ENCODE measurements at regions not wholly inside any gene's neighbourhood (a gene's known extent, or its start where the extent isn't known, plus 50 kb on each side); places are given as distances from the start of the nearest gene placed in this dataset.
"Not testable (repeated sequence)": the region's sequence is repeated elsewhere in the genome, so short reads cannot be mapped to it uniquely, and the experiment has no call there.

DNA sequence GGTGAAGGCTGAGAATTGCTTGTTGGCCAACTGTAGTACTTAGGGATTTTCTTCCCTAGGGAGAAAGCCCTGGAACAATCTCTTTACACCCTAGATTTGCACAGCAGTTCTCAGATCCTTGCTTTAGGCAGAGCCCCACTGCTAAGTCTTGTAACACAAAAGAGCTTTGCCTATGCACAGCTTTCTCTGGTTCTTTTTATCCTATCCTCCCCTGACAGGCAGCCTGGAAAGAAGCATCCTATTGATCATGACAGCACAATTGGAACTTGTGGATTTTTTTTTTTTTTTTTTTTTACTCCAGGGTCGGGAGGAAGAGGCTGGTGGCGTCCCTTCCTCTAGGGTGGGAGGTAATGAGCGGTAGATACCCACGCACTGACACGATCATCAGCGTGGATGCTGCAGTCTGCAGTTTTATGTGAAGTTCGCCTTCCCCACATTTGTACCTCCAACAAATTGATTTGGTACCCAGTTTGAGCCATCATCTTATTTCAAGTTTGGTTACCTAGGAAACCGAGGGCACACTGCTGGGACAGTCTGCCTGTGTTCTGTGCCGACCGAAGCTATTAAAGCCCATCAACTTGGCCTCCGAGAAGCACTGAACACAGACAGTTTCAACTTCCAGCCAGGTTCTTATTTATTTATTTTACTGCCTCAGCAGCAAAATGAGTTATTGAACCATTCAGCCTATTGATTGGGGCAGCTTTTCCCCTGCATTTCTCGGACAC lies 110.1 kb downstream of the NRN1 start:
- no peak for DNase-seq

DNA sequence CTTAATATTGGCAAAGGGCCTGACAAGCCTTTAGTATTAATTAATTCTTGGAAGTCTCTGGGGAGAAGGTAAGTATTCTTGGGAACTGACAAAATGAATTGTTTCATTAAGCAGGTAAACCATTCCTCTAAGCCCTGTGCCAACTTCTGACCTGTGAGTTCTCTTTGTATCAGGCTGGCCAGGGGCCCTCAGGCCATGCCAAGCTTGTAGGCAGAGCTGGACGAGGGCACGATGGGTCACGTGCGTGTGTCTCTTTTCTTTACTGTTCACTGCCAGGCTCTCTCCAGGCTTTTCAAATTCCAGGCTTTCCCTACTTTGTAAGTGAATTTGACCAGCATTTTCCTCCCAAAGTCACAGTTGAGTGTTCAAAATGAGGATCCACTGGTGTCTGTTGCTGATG lies 112.4 kb downstream of the NRN1 start:
- no peak for DNase-seq

DNA sequence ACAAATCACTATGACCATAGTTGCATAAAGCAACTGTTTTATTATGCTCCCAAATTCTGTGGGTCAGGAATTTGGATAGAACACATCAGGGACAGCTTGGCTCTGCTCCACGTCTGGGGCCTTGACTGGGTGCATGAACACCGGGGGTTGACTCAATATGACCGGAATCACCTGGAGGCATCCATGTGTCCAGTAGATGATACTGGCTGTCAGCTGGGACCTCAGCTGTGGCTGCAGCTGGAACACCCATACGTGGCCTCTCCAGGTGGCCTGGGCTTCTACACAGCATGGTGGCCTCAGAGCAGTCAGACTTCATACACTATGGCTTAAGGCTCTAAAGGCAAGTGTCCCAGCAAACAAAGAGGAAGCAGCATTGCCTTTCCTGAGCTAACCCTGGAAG lies 113.4 kb downstream of the NRN1 start:
- DNase-seq: no peak

DNA sequence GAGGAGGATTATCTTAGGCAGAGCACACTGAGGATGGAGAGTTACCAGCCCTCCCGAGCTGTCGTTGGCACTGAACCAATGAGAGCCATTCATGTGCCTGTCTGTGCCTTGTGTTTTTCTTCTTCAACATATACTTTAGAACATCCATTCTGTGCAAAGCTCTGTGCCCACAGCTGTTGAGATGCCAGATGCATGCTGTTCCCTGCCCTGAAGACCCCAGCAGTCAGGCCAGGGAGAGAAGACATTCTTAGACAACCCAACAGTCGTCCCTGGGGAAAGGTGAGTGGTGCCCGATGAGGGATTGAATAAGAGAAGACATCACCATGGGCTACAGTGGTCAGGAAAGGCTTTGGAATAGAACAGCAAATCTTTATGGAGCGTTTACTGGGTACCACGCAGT lies 114.1 kb downstream of the NRN1 start:
- no peak for DNase-seq

DNA sequence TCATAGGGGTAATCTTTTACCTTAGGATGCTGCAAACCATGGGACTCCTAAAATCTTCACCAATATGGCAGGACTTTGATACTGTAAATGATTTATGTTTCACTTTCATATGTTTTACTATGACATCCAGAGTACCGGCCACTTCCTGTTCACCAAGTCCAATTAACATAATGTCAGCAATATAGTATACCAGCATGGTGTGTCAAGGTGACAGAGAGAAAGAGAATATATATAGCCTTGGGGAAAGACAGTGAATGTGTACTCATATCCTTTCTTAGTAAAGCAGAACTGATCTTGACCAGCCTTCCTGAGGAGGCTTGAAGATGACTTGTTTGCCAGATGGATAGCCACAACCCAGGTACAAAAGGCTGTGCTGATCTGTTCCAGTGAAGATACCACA lies 127.9 kb downstream of the NRN1 start:
- DNase-seq: no peak

DNA sequence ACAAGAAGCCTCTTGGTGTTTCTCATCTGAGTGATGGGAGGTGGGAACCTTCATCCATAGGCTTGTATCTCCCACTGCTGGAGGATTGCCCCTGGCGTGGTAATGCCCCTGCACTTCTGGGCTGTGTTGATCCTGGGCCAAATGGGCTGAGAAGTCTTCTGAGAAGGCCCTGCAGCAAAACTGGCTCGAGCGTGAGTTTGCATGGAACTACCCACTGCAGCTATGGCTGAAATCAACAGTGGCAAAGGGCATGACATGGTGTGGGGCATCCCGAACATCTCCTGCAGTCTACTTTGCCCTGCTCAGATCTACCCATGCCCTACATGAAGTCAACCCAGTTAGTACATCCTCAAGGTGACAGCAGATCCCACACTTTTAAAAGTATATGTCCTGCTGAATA lies 130.6 kb downstream of the NRN1 start:
- DNase-seq: no peak

DNA sequence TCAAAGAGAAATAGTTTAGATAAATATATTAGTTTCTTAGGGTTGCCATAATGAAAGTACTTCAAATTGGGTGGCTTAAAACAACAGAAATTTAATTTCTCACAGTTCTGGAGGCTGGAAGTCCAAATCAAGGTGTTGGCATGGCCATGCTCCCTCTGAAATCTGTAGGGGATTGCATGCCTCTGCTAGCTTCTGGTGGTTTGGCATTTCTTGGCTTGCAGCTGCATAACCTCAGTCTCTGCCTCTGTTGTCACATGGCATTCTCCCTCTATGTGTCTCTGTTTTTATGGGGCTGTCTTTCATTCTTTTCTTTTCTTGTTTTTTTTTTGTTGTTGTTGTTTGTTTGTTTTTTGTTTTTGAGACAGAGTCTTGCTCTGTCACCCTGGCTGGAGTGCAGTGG lies 132.7 kb downstream of the NRN1 start:
- not testable (repeated sequence) for DNase-seq

DNA sequence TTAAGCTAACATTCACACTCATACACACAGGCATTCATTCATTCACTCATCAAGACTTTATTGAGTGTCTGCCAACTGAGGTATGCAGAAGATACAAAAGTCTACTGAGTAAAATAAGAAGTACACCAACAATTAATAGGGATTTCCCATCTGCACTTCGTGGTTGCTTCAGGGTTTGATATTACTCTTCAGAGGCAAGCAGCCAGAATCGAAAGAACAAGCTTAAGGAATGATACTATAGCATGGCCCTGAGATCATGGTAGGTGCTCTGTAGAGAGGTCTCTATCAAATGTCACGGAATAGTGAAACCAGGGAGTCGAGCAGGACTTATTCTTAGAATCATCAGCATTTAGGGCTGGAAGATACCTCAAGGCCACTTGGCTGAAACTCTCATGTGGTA lies 135.4 kb downstream of the NRN1 start:
- DNase-seq: no peak

DNA sequence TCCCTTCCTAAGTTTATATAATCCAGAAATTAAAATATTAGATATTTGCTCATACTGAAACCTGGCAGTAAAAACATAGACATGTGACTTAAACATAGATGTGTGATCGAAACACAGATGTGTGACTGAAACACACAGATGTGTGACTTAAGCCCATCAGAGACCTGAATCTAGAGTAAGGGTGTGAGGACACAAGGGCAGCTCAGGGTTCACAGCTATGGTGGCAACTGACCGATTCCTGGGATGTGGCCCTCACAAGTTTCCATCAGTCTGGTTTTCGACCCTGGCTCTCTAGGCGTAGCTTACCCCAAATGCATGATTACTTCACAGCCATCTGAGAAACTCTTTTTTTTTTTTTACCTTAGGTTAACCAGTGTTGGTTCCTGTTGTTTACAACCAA lies 137.0 kb downstream of the NRN1 start:
- DNase-seq: no peak

DNA sequence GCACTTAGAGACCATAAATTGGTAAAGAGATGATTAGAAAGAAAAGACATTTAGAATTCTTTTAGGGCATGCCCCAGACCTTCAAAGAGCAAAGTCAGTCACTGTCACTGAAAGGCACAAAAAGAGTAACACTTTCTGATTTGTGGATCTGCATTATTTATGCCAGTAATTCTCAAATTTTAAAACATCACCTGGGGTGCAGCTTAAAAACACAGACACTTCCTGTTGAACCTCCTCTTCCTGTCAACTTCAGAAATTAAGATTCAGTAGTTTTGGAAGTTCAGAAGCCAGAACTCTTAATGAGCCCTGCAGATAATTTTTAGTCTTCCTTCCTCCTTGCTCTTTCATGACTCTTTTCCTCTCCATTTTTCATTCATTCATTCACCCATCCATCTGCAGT lies 137.5 kb downstream of the NRN1 start:
- no peak for DNase-seq

DNA sequence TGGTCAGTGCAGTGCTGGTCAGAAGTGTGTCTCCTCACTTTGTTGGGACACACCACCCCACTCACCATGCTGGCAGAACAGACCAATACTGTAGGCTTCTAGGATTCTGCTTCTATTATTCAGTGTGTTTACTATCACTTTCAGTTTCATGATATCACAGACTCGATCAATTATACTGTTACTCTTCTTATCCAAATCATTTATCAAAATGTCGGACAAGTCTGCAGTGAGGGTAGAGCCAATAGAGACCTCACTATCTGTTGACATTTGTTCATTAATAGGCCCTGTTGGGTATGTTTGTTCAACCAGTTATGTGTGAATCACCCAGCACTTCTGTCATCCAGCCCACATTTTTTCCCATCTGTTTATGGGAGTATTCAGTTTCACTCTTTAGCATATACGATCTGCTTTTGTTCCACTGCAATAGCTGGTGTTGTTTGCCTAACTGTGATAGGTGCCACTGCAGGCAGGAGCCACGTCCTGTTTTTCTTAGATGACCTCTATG lies 140.1 kb downstream of the NRN1 start:
- DNase-seq: no peak

DNA sequence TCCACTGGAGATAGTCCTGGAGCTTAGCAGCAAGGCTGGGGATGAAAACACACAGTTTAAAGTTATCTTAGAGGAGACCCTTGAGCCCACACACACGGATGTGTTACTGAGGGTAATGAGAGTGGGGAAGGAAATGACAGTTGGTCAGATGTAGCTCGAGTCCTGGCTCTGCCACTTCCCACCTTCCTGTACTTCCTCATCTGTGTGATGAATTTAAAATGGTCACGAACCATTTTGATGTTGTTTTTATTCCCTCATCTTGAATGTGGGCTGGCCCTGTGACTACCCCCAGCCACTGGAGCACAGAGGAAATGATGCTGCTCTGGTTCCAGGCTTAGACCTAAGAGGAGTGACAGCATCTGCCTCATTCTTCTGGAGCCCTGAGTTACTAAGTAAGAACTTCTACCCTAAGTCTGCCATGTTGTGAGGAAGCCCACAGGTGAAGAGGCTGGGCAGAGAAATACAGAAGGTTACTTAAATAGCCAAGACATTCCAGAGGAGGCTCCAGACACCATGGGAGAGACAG lies 141.2 kb downstream of the NRN1 start:
- DNase-seq: no peak

DNA sequence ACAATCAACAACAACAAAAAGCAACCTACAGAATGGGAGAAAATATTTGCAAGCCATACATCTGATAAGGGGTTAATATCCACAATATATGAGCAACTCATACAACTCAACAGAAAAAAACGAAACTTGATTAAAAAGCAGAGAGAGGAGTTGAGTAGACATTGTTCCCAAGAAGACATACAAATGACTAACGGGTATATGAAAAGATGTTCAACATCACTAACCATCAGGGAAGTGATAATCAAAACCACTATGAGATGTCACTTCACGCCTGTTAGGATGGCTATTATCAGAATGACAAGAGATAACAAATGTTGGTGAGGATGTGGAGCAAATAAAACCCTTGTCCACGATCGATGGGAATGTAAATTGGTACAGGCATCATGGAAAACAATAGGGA lies 145.9 kb downstream of the NRN1 start:
- no peak for DNase-seq

DNA sequence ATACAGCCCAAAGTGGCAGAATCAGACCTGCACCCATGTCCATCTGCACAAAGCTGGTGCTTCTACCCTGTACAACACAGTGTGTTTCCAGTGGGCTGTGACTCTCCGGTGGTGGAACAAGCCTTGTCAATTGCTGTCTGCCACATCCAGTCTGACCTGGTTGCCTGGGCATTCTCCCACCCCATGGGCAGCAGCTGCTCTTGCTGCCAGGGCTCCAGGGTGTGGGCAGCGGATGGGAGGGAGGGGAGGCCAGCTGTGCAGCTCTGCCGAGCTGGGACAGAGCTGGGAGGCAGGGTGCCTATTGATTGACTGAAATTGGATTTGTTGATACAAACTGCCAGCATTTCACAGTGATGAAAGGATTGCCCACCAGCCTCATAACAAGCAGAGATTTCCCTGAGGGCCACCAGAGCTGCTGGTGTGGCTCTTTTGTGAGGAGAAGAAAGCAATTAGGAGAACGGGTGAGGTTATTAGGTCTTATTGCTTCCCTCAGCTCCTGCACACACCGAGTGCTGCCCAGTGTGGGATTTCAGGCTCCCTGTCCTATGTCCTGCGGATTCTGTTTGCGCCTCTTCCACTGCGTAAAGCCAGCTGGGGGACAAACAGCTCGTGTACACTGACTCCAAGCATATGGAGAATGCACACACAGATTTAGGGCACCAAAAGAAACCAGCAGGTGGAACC lies 150.8 kb downstream of the NRN1 start:
- no peak for DNase-seq

DNA sequence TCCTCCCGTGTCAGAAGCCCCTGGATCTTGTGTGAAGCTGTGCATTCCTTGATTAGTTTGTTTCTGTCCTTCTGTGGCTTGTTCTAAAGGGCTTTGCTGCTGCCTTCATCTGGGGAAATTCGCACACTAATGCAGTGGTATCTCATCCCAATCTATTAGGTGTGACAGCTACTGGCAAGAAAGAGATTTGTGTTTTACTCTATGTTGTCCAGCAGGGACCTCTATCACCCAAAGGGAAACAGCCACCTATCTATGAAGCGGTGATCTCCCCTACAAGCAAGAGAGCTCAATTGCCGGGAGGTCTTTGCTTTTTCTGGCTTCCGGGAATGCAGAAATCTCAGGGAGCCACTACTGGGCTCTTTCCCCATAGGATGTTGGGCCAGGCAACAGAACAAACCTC lies 151.8 kb downstream of the NRN1 start:
- no peak for DNase-seq

DNA sequence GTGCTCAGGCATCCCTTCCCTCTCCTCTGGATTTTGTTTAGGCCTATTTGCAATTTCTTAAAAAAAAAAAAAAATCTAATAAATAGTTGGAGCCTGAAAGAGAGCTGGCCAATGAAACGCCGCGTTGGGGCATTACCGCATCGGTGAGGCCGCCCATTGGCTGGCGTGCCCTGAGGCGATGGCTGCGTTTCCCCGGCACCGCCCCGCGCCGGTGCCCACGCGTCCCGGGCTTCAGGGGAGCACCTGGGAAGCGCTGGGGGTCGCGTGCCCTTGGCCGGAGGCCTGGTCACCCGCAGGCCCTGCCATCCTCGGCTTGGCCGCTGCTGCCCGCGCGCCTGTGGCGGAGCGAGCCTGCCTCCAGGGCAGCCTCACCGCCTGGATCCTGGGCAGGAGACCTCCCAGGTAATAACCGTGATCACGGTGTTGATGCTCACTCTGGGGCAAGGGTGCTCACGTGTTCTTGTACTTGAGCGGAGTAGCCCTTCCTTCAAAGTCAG lies 155.4 kb downstream of the NRN1 start:
- DNase-seq: peak in 3 of 4 experiments; percentile 42 to 63 (median 42)

DNA sequence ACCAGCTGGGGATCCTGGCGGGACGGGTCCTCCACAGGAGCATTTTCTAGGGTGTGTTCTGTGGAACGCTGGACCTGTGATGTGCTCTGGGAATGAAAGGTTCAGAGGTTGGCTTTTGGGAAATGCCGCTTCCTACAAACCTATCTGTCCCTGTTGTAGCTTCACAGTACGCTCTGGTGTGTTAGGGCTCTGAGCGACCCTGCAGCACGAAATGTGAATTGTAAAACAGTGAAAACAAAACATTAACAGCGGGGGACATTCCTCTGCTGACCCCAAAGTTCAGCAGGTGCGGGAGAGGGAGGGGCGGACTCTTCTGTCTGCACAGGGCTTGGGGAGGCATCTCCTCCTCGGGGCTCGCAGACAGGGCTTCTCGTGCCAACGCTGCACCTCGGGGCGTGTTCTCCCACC lies 155.9 kb downstream of the NRN1 start:
- DNase-seq: no peak

DNA sequence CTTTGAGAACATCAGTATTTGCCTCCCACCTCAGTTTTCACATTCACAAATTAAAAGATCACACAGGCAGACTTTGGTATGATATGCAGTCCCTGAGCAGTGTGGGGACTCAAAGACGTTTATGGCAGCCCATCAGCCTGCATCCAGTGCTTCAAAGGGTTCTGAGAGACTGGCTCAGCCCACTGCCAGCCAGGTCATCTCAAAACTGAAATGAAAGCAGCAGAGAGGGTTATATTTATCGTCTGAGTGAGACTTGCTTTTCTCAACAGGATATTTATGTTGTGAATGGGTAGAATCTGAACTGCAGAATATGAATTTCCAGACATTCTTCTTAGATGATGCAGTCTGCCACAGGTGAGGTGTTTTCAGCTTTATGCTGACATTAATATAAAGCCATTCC lies 159.8 kb downstream of the NRN1 start:
- DNase-seq: no peak

DNA sequence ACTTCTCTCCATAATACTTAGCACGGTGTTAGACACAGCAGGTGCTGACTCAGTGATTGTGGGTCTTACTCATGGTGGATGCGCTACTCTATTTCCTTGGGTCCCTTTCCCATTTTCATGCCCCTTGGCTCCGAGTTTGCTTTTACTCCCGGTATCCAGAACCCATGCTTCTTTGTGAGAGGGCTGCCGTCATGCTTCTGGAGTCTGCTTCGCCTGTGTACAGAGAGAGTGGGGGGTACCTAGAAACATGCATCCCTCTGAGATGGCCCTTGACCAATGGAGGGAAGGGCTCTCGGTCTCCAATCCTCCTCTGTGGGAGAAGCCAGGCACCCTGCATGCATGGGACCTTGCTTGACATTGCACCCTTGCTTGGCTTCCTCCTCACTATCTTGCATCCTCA lies 160.4 kb downstream of the NRN1 start:
- no peak for DNase-seq

DNA sequence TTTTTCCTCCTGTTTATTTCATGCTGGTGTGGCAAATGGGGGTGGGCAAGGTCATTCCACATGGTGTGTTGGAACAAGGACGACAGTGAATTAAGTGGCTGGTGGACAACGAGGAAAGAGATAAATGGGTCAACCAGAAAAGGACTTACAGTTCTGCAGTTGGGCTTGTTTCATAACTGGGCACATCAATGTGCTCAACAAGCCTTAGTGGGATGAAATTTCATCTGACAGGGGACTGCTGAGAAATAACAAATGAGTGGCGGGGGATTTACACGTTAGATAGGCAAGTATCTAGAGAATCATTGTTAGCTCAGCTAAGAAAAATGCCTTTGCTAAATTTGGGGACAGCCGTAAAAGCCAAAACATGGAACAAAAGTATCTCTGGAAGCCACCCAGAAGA lies 163.6 kb downstream of the NRN1 start:
- DNase-seq: no peak

DNA sequence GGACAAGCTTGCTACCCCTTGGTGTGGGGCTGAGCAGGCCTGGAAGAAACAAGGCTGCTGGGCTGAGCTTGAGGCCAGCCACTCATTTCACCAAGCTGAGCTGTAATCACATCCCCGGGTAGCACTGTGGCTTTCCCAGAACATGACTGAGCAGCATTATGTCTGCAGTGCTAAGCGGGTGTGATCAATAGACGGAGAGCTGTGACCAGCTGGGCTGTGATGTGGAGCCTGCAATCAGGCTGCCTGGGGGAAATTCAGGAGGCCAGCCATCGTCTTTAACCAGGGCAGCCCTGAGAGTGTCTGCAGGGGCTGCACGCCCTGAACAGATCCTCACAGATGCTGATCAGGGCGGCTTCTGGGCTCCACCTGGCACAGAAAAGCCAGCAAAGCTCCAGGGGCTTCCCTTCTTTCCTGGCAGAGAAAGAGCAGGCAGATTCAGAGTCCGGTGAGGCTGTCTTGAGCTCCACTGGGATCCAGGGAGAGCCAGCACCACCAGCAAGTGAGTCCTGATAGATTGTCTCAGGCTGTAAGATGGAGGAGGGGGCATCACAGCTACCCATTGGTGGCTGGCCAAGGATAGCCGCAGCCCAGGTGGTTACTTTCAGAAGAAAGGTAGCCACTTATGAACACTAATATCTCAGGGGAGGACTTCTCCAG lies 165.9 kb downstream of the NRN1 start:
- no peak for DNase-seq

DNA sequence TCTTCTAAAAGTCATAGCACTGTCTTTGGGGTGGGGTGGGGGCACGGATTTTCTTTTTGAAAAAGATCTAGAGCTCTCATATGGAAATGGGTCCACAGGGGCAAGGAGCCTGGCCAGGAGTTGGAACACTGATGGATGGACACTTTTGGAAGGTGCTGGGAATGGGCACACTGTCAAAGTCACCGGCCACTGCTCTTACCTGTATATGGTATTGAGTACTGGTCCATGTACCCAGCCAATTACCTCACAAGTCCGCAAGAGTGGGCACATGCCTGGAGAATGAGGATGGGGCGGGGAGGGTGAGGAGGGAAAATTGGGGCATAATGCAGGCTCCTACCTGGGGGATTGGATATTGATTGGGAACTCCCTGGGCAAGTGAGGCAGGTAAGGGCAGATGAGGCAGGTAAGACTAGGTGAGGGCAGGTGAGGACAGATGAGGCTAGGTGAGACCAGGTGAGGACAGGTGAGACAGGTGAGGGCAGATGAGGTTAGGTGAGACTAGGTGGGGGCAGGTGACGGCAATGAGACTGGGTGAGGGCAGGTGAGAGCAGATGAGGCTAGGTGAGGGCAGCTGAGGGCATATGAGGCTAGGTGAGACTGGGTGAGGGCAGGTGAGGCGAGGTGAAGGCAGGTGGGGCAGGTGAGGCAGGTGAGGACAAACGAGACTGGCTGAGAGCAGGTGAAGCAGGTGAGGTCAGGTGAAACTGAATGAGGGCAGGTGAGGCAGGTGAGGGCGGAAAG lies 167.9 kb downstream of the NRN1 start:
- DNase-seq: no peak

DNA sequence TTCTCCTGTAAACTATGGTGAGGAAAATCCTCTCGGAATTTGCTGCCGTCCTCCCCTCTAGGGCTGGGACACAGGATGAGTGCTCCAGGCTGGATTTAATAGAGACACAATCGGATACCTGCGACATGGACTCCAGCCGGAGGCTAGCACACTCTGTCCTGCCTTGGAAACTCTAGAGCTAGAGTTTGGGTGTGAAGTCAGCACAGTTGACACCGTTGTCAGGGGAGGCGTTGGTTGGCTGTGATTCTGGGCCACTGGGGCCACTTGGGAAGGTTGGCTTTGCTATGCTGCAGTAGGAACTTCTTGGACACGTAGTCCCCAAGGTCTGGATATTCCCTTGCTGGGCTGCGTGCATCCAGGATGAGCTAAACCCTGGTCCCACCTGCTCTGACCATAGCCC lies 169.4 kb downstream of the NRN1 start:
- DNase-seq: no peak

Data from activated naive CD4-positive, alpha-beta T cell (primary cell).